HG03159 (cell line): ENCODE measurements at regions not wholly inside any gene's neighbourhood (a gene's known extent, or its start where the extent isn't known, plus 50 kb on each side); places are given as distances from the start of the nearest gene placed in this dataset.
"Not testable (repeated sequence)": the region's sequence is repeated elsewhere in the genome, so short reads cannot be mapped to it uniquely, and the experiment has no call there.

Experiments
- ATAC-seq: cut with Tn5 transposase; IDR thresholded peaks from one replicate; pipeline ENCODE4 v1.9.1; 2021; ENCODE audit warnings: mild to moderate bottlenecking, moderate library complexity; ENCODE audit not compliant: unreplicated experiment

GRCh38 chr6:167748458-167749379 lies 78.0 kb upstream of the AFDN start:
- ATAC-seq, result no peak

- ATAC-seq, result no peak
Observed at GRCh38 chr6:167750956-167751358, 75.8 kb upstream of the AFDN start.

GRCh38 chr6:167751579-167752115 lies 75.1 kb upstream of the AFDN start:
- no peak for ATAC-seq

- not testable (repeated sequence) for ATAC-seq
Observed at GRCh38 chr6:167753281-167753680, 73.4 kb upstream of the AFDN start.

GRCh38 chr6:167754691-167755090 lies 72.0 kb upstream of the AFDN start:
- ATAC-seq, result no peak

- ATAC-seq, result no peak
Observed at GRCh38 chr6:167755461-167755860, 71.2 kb upstream of the AFDN start.

GRCh38 chr6:167756597-167756996 lies 70.1 kb upstream of the AFDN start:
- no peak for ATAC-seq

GRCh38 chr6:167757249-167757648 lies 69.5 kb upstream of the AFDN start:
- no peak for ATAC-seq

- ATAC-seq, result no peak
Observed at GRCh38 chr6:167757821-167758220, 68.9 kb upstream of the AFDN start.

- no peak for ATAC-seq
Observed at GRCh38 chr6:167758309-167759023, 68.2 kb upstream of the AFDN start.

- no peak for ATAC-seq
Observed at GRCh38 chr6:167759206-167759605, 67.5 kb upstream of the AFDN start.

GRCh38 chr6:167759912-167760311 lies 66.8 kb upstream of the AFDN start:
- ATAC-seq, result no peak

GRCh38 chr6:167760979-167761793 lies 65.5 kb upstream of the AFDN start:
- no peak for ATAC-seq

- ATAC-seq, result no peak
Observed at GRCh38 chr6:167761794-167762258, 64.9 kb upstream of the AFDN start.

- no peak for ATAC-seq
Observed at GRCh38 chr6:167762259-167762962, 64.3 kb upstream of the AFDN start.

GRCh38 chr6:167763056-167763944 lies 63.4 kb upstream of the AFDN start:
- ATAC-seq, result no peak

GRCh38 chr6:167764215-167764614 lies 62.5 kb upstream of the AFDN start:
- no peak for ATAC-seq

- ATAC-seq, result no peak
Observed at GRCh38 chr6:167764713-167765479, 61.8 kb upstream of the AFDN start.
